ENCODE measurements at regions not wholly inside any gene's neighbourhood (a gene's known extent, or its start where the extent isn't known, plus 50 kb on each side); places are given as distances from the start of the nearest gene placed in this dataset.

DNA sequence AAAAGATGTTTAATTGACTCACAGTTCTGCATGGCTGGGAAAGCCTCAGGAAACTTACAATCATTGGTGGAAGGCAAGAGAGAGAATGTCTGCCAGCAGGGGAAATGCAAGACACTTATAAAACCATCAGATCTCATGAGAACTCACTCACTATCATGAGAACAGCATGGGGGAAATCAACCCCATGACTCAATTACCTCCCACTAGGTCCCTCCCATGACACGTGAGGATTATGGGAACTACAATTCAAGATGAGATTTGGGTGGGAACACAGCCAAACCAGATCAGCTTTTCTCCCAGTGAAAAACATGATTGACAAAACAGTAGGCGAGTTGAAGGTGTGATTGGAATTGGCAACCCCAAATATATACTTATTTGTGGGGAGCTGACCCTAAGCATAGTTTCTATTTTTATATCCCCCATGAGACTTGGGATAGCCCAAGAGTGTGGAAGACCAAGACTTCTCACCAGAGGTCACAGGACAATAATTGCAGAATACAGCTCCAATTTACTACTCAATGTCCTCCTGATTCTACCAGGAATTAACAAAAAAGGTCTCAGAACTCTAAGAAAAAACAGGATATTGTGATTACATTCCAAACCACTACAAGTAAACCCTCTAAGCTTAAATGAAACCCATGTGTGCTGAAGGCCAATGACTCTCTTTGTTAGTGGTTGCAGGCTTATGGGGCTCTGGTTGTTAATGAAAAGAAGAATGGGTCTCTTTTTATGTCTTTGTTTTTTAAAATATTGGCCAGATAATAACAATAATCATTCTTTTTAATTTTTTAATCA lies 96.1 kb upstream of the PIK3C3 start:
- Histone ChIP-seq H3K27ac (ENCODE audit: low read depth, low read length, poor library complexity, severe bottlenecking) (no peak overlapping the region), H3K4me2 (ENCODE audit: low read length) (no peak overlapping the region), H3K4me3 (ENCODE audit: low read depth, low read length, poor library complexity, severe bottlenecking) (no peak overlapping the region), H3K9me2 (ENCODE audit: low read depth, low read length) (no peaks in the 10 kb centered on the region), H2AFZ (ENCODE audit: low read length) (no peak overlapping the region), H4K20me1 (ENCODE audit: insufficient read depth, low read length) (no peaks in the 10 kb centered on the region), H3K9me3 (ENCODE audit: low read length) (no peaks in the 10 kb centered on the region), H3K79me2 (ENCODE audit: insufficient read depth, low read length) (no peaks in the 10 kb centered on the region), H3K27me3 (ENCODE audit: insufficient read depth, low read length) (no peaks in the 10 kb centered on the region), H3K4me1 (ENCODE audit: insufficient read depth, low read length, severe bottlenecking) (no peaks in the 10 kb centered on the region), H3F3A (ENCODE audit: insufficient read depth, low read length) (no peaks in the 10 kb centered on the region), H3K36me3 (ENCODE audit: insufficient read depth, low read length) (no peaks in the 10 kb centered on the region), H3K9ac (ENCODE audit: low read length) (no peak overlapping the region)
- TF ChIP-seq EZH2 (IDR thresholded peaks at IDR 0.05; ENCODE audit: borderline replicate concordance, low read length) (no peak), CTCF (IDR thresholded peaks at IDR 0.05; ENCODE audit: low read length) (no peak)

DNA sequence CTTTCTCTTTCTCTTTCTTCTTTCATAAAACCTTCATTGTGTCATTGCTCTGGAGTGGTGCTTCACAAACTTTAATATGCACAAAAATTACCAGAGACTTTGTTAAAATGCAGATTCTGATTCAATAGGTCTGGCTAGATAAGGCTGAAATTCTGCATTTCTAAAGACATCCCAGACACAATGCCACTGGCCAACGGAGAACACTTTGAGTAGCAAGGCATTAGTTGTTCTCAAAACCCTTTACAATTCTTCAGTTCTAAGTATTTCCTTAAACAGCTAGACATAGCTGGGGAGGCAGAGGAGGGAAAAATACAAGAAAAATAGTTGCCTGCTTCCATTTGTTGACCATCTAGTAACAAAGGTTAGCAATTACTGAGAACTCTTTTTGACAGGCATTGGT lies 101.8 kb upstream of the PIK3C3 start:
- no peak overlapping the region for H3K27ac ChIP-seq (ENCODE audit: low read depth, low read length, poor library complexity, severe bottlenecking)
- no peak overlapping the region for H3K9ac ChIP-seq (ENCODE audit: low read length)
- H2AFZ ChIP-seq (ENCODE audit: low read length), result no peak overlapping the region
- H3K9me3 ChIP-seq (ENCODE audit: low read length), result no peaks in the 10 kb centered on the region
- TF ChIP-seq CTCF (IDR thresholded peaks at IDR 0.05; ENCODE audit: low read length), result no peak
- no peak for TF ChIP-seq EZH2 (IDR thresholded peaks at IDR 0.05; ENCODE audit: borderline replicate concordance, low read length)
- no peak overlapping the region for H3K4me2 ChIP-seq (ENCODE audit: low read length)
- no peak overlapping the region for H3K4me3 ChIP-seq (ENCODE audit: low read depth, low read length, poor library complexity, severe bottlenecking)
- H3K4me1 ChIP-seq (ENCODE audit: insufficient read depth, low read length, severe bottlenecking), result no peaks in the 10 kb centered on the region
- H3F3A ChIP-seq (ENCODE audit: insufficient read depth, low read length), result no peaks in the 10 kb centered on the region
- no peaks in the 10 kb centered on the region for H3K27me3 ChIP-seq (ENCODE audit: insufficient read depth, low read length)
- no peaks in the 10 kb centered on the region for H4K20me1 ChIP-seq (ENCODE audit: insufficient read depth, low read length)
- no peaks in the 10 kb centered on the region for H3K79me2 ChIP-seq (ENCODE audit: insufficient read depth, low read length)
- no peaks in the 10 kb centered on the region for H3K36me3 ChIP-seq (ENCODE audit: insufficient read depth, low read length)
- no peaks in the 10 kb centered on the region for H3K9me2 ChIP-seq (ENCODE audit: low read depth, low read length)

GRCh38 chr18:41850781-41851180 lies 104.3 kb upstream of the PIK3C3 start:
- Histone ChIP-seq H3K9ac (ENCODE audit: low read length) (no peak overlapping the region), H2AFZ (ENCODE audit: low read length) (no peak overlapping the region), H3K27me3 (ENCODE audit: insufficient read depth, low read length) (no peaks in the 10 kb centered on the region), H3K9me2 (ENCODE audit: low read depth, low read length) (no peaks in the 10 kb centered on the region), H3K27ac (ENCODE audit: low read depth, low read length, poor library complexity, severe bottlenecking) (no peak overlapping the region), H3K4me2 (ENCODE audit: low read length) (no peak overlapping the region), H3K9me3 (ENCODE audit: low read length) (no peaks in the 10 kb centered on the region), H3F3A (ENCODE audit: insufficient read depth, low read length) (no peaks in the 10 kb centered on the region), H3K79me2 (ENCODE audit: insufficient read depth, low read length) (no peaks in the 10 kb centered on the region), H3K4me1 (ENCODE audit: insufficient read depth, low read length, severe bottlenecking) (no peaks in the 10 kb centered on the region), H4K20me1 (ENCODE audit: insufficient read depth, low read length) (no peaks in the 10 kb centered on the region), H3K36me3 (ENCODE audit: insufficient read depth, low read length) (no peaks in the 10 kb centered on the region), H3K4me3 (ENCODE audit: low read depth, low read length, poor library complexity, severe bottlenecking) (no peak overlapping the region)
- TF ChIP-seq EZH2 (IDR thresholded peaks at IDR 0.05; ENCODE audit: borderline replicate concordance, low read length) (no peak), CTCF (IDR thresholded peaks at IDR 0.05; ENCODE audit: low read length) (no peak)
